ENCODE measurements at regions not wholly inside any gene's neighbourhood (a gene's known extent, or its start where the extent isn't known, plus 50 kb on each side); places are given as distances from the start of the nearest gene placed in this dataset.

DNA sequence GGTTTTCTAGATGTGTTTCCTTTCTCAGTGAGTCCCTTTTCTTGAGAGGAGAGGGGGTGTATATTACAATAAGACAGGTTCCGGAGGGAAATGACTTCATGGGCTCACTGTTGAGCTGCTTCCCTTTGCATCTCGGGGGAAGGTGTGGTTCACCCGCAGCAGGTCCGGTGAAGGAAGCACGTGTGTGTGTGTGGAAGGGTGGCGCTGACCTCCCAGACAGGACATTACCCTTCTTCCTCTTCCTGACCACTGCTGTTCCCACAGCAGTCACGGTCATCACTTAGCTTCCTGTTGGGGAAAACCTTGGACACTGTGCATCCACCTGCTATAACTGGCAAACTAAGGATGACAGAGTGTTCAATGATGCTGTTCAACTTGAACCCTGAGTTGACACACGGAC, 83.6 kb downstream of the PLEKHG1 start:
- TF ChIP-seq, protein P1, sequence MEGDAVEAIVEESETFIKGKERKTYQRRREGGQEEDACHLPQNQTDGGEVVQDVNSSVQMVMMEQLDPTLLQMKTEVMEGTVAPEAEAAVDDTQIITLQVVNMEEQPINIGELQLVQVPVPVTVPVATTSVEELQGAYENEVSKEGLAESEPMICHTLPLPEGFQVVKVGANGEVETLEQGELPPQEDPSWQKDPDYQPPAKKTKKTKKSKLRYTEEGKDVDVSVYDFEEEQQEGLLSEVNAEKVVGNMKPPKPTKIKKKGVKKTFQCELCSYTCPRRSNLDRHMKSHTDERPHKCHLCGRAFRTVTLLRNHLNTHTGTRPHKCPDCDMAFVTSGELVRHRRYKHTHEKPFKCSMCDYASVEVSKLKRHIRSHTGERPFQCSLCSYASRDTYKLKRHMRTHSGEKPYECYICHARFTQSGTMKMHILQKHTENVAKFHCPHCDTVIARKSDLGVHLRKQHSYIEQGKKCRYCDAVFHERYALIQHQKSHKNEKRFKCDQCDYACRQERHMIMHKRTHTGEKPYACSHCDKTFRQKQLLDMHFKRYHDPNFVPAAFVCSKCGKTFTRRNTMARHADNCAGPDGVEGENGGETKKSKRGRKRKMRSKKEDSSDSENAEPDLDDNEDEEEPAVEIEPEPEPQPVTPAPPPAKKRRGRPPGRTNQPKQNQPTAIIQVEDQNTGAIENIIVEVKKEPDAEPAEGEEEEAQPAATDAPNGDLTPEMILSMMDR (IDR thresholded peaks at IDR 0.05; ENCODE audit: insufficient read depth, low read length, poor library complexity, severe bottlenecking): no peak
- no peak for DNase-seq (ENCODE audit: extremely low read depth, insufficient read length)
- Histone ChIP-seq H3K36me3 (ENCODE audit: control insufficient read depth, insufficient read depth, low read length) (no peaks in the 10 kb centered on the region), H3K27me3 (replicated peaks; ENCODE audit: control insufficient read depth, insufficient read depth, low read length) (no peaks in the 10 kb centered on the region), H3K4me3 (replicated peaks; ENCODE audit: low read depth, low read length) (no peak overlapping the region)

DNA sequence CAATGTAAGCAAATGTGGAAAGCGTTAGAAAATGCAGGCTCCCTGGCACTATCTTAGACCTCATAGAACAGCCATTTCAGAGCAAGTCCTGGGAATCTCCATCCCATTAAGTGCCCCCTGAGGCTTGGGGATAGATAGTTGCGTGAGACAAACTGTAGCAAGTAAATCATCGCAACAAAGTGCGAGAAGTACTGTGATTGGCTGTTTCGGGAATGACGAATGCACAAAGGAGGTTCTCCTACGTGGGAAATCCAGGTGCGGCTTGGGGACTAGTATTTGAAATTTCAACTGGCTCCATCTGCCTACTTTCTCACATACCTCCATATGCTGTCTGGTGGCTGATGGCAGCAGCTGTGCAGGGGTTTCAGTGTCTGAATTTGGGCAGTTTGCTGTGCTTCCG, 84.5 kb downstream of the PLEKHG1 start:
- TF ChIP-seq, protein P1 (IDR thresholded peaks at IDR 0.05; ENCODE audit: insufficient read depth, low read length, poor library complexity, severe bottlenecking): no peak
- no peak for DNase-seq (ENCODE audit: extremely low read depth, insufficient read length)
- Histone ChIP-seq H3K36me3 (ENCODE audit: control insufficient read depth, insufficient read depth, low read length) (no peaks in the 10 kb centered on the region), H3K27me3 (replicated peaks; ENCODE audit: control insufficient read depth, insufficient read depth, low read length) (no peaks in the 10 kb centered on the region), H3K4me3 (replicated peaks; ENCODE audit: low read depth, low read length) (no peak overlapping the region)

DNA sequence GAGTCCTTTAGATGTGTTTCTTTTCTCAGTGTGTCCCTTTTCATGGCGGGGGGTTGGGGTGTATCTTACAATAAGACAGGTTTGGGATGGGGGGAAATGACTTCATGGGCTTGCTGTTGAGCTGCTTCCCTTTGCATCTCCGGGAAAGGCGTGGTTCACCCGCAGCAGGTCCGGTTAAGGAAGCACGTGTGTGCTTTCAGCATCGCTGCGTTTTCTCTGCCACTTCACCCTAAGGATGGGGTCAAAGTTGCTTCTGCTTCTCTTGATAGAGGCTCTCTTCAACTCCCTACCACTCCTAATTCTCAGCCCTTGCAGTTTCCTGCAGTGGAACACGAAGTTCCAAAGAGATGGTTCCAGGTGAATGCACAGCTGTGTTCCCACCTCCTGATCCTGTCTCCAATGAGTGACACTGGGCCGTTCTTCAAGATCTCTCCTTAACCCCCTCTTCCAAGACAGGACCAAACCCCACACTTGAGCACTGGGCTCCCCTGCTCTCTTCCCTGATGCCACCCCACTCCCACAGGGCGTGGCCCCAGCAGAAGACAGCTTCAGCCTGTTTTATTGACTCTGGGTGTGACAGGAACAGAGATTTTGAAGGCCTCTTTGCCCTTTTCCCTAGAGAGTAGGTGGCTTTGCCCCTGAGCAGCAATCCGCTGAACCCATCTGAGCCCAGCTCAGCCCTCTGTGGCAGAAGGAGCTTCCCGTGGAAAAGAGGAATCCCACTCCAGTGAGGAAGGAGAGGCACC, 85.2 kb downstream of the PLEKHG1 start:
- H3K36me3 ChIP-seq (ENCODE audit: control insufficient read depth, insufficient read depth, low read length): no peaks in the 10 kb centered on the region
- DNase-seq (ENCODE audit: extremely low read depth, insufficient read length): no peak
- no peaks in the 10 kb centered on the region for H3K27me3 ChIP-seq (replicated peaks; ENCODE audit: control insufficient read depth, insufficient read depth, low read length)
- H3K4me3 ChIP-seq (replicated peaks; ENCODE audit: low read depth, low read length): no peak overlapping the region
- TF ChIP-seq, protein P1 (IDR thresholded peaks at IDR 0.05; ENCODE audit: insufficient read depth, low read length, poor library complexity, severe bottlenecking): no peak

DNA sequence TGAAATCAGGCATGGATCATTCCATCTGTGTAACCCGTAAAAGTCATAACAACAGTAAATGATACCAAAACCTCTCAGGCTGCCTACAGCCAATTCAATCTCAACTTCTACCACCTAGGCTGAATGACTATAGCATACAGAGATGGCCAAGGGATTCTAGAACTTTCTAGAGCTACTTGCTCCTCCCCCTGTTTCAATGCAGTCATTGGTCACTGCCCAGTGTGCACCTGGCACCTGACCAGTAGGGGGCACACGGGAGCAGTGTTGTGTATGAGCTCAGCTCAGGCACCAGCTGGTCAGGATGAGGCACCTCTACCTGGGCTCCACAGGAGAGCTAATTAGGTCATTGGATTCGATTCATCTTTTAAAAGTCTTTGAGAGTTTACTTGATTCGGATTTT, 86.2 kb downstream of the PLEKHG1 start:
- H3K4me3 ChIP-seq (replicated peaks; ENCODE audit: low read depth, low read length): no peak overlapping the region
- peak; percentile 27 for DNase-seq (ENCODE audit: extremely low read depth, insufficient read length)
- TF ChIP-seq, protein P1 (IDR thresholded peaks at IDR 0.05; ENCODE audit: insufficient read depth, low read length, poor library complexity, severe bottlenecking): peak; percentile 82
- H3K36me3 ChIP-seq (ENCODE audit: control insufficient read depth, insufficient read depth, low read length): no peaks in the 10 kb centered on the region
- no peaks in the 10 kb centered on the region for H3K27me3 ChIP-seq (replicated peaks; ENCODE audit: control insufficient read depth, insufficient read depth, low read length)

DNA sequence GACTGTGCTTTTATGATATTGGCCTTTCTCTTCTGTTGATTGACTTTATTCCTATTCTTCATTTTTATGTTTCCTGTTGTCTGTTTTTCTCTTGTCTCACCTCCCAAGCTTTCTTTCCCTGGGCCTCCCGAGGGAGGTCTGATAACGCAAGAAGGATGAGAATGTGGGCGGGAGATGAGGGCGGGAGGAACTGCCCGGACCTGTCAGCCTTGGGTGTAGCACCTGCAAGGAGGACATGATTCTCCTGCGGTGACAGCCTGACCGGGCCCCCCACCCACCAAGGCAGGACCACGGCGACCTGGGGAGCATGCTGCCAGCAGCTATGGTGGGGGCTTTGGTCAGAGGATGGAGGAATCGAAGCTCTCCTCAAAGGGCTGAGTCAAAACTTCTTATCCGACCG, 86.9 kb downstream of the PLEKHG1 start:
- TF ChIP-seq, protein P1 (IDR thresholded peaks at IDR 0.05; ENCODE audit: insufficient read depth, low read length, poor library complexity, severe bottlenecking): no peak
- no peak for DNase-seq (ENCODE audit: extremely low read depth, insufficient read length)
- Histone ChIP-seq H3K4me3 (replicated peaks; ENCODE audit: low read depth, low read length) (no peak overlapping the region), H3K27me3 (replicated peaks; ENCODE audit: control insufficient read depth, insufficient read depth, low read length) (no peaks in the 10 kb centered on the region), H3K36me3 (ENCODE audit: control insufficient read depth, insufficient read depth, low read length) (no peaks in the 10 kb centered on the region)

DNA sequence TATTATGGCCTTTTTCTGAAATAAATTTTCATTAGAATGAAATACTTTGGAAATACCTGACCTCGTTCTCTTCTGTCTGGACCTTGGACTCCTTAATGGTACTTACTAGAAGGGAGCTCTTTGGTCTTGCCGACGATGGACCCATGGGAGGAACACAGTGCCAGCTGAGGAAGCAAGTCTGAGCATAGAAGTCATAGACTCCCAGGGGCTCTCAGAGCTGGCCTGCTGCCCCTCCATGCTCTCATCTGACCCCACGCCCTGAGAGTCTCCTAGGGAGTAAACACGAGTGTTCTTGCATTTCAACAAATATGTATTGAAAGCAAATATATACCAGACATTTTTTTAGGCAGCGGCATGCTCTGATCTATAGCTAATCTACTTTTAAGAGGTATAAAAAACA, 87.8 kb downstream of the PLEKHG1 start:
- Histone ChIP-seq H3K4me3 (replicated peaks; ENCODE audit: low read depth, low read length) (no peak overlapping the region), H3K36me3 (ENCODE audit: control insufficient read depth, insufficient read depth, low read length) (no peaks in the 10 kb centered on the region), H3K27me3 (replicated peaks; ENCODE audit: control insufficient read depth, insufficient read depth, low read length) (no peaks in the 10 kb centered on the region)
- TF ChIP-seq, protein P1 (IDR thresholded peaks at IDR 0.05; ENCODE audit: insufficient read depth, low read length, poor library complexity, severe bottlenecking): no peak
- DNase-seq (ENCODE audit: extremely low read depth, insufficient read length): no peak
